BJ (cell line): ENCODE measurements at regions not wholly inside any gene's neighbourhood (a gene's known extent, or its start where the extent isn't known, plus 50 kb on each side); places are given as distances from the start of the nearest gene placed in this dataset.

Source experiments
- CTCF ChIA-PET: fragments of 350-600 bp; formaldehyde crosslinking; extraction: SDS; loops from one replicate; lab custom pipeline; 2021; ENCODE audit warnings: antibody characterized with exemption, inconsistent platforms; lab: Yijun Ruan, JAX
- POLR2A ChIA-PET: fragments of 300-600 bp; sonication (Branson Sonifier 250); formaldehyde crosslinking; extraction: SDS; loops from one replicate; lab custom pipeline; 2021; ENCODE audit warnings: antibody characterized with exemption; lab: Charles Lee
- DNase-seq: peaks from one replicate; pipeline ENCODE4 v3.0.0-alpha.2; 2011; ENCODE audit warnings: low read depth
- H3K27me3 ChIP-seq: 2 replicates; pipeline ENCODE4 v1.6.0; 2011; ENCODE audit warnings: low read length; ENCODE audit not compliant: control insufficient read depth, insufficient read depth
- H3K36me3 ChIP-seq: 2 replicates; pipeline ENCODE4 v1.5.1; 2011; ENCODE audit warnings: low read length; ENCODE audit not compliant: control insufficient read depth, insufficient read depth
- H3K4me3 ChIP-seq: 2 replicates; pipeline ENCODE4 v1.5.1; 2011; ENCODE audit warnings: low read depth, mild to moderate bottlenecking, control low read depth, low read length
- CTCF ChIP-seq: IDR thresholded peaks from 2 replicates; pipeline ENCODE4 v1.5.1; 2011; ENCODE audit warnings: low read depth, mild to moderate bottlenecking, control low read depth, inconsistent platforms, low read length, moderate library complexity; ENCODE audit not compliant: insufficient read depth

DNA sequence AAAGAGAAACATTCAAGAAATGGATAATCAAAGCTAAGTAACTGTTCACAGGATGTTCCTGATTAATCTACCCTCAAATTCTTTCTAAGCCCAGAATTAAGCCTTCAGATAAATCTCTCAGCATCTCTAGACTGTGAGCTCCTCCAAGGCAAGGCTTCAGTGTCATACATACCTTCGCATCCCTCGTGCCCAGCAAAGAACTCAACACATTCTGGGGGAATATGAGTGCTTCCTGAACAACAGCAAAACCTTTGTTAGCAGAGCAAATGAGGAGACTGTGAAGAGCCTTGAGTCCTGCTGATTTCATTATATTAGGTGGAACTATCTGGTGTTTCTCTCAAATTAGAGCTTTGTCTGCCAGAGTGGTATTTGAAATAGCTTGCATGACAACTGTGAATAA is 401.8 kb upstream of the TMPO start:
- Histone ChIP-seq H3K27me3 (no peaks in the 10 kb centered on the region), H3K4me3 (no peak overlapping the region), H3K36me3 (no peaks in the 10 kb centered on the region)
- no peak for DNase-seq
- TF ChIP-seq CTCF = no peak
- CTCF ChIA-PET = no interaction called here
- POLR2A ChIA-PET = no interaction called here

GRCh38 chr12:98121963-98122362 is 393.4 kb upstream of the TMPO start:
- H3K36me3 ChIP-seq = no peaks in the 10 kb centered on the region
- ChIA-PET POLR2A (no interaction called here), CTCF (no interaction called here)
- H3K4me3 ChIP-seq = no peak overlapping the region
- no peaks in the 10 kb centered on the region for H3K27me3 ChIP-seq
- no peak for DNase-seq
- no peak for TF ChIP-seq CTCF

GRCh38 chr12:98123021-98123461 is 392.3 kb upstream of the TMPO start:
- no peak for DNase-seq
- Histone ChIP-seq H3K27me3 (no peaks in the 10 kb centered on the region), H3K36me3 (no peaks in the 10 kb centered on the region), H3K4me3 (no peak overlapping the region)
- ChIA-PET CTCF (no interaction called here), POLR2A (no interaction called here)
- no peak for TF ChIP-seq CTCF

DNA sequence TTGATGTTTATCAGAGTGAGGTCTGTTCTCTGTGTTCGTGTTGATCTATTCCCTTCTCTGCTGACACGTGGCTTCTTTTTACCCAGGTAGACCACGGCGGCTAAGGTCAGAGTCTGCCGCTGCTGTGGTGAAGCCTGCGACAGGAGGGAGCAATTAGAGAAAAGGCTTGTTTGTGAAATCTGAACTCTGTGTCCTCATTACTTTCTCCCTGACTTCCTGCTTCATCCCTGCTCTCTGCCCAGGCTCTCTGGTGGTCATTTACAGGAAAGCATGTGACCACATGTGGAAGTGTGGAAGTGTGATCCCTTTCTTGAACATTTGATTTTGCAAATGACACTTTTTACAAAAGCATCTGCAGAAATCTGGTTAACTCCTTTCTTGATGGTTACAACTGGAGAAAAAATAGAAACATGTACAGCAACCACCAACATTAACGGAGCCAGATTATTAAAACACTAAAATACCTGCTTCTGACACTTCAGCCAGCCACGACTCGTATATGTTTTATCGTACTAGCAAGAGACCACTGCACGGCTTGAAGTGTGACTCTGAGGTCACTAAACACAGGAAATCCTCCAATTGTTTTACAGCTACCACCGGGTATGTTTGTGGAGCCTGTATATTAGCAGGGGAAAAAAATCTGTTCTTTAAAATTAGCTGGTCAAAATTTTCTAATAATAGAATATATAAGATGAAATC is 388.6 kb upstream of the TMPO start:
- POLR2A ChIA-PET = no interaction called here
- DNase-seq = no peak
- Histone ChIP-seq H3K27me3 (no peaks in the 10 kb centered on the region), H3K36me3 (no peaks in the 10 kb centered on the region), H3K4me3 (no peak overlapping the region)
- TF ChIP-seq CTCF = no peak
- CTCF ChIA-PET = no interaction called here

- Histone ChIP-seq H3K27me3 (no peaks in the 10 kb centered on the region), H3K36me3 (no peaks in the 10 kb centered on the region), H3K4me3 (no peak overlapping the region)
- ChIA-PET POLR2A (no interaction called here), CTCF (no interaction called here)
- no peak for DNase-seq
- no peak for TF ChIP-seq CTCF
Measured at GRCh38 chr12:98127336-98127679, 388.1 kb upstream of the TMPO start.
